Esophagus muscularis mucosa (tissue), 4 donors: ENCODE measurements at regions not wholly inside any gene's neighbourhood (a gene's known extent, or its start where the extent isn't known, plus 50 kb on each side); places are given as distances from the start of the nearest gene placed in this dataset.

ENCODE experiments used
- DNase-seq: peaks from one replicate; pipeline ENCODE4 v3.0.0-alpha.2; 2017; ENCODE audit errors: extremely low spot score
- H3K27ac ChIP-seq, 4 donors: fragments of 200-600 bp; sonication (generic); replicated peaks in 1 of 4; 1 replicate in 3 of 4; 2 replicates in 1 of 4; pipeline ENCODE4 v1.5.1; 2016 to 2019; ENCODE audit warnings: mild to moderate bottlenecking in 1 of 4
- H3K27me3 ChIP-seq, 4 donors: fragments of 200-600 bp; sonication (generic); one replicate each; pipeline versions ENCODE4 v1.5.1 to v1.6.0; 2016 to 2019
- H3K36me3 ChIP-seq, 4 donors: fragments of 200-600 bp; sonication (generic); one replicate each; pipeline ENCODE4 v1.5.1; 2016 to 2019
- H3K4me1 ChIP-seq, 4 donors: fragments of 200-600 bp; sonication (generic); one replicate each; pipeline ENCODE4 v1.5.1; 2016 to 2019
- H3K4me3 ChIP-seq, 4 donors: fragments of 200-600 bp; sonication (generic); 1 replicate in 2 of 4; 2 replicates in 2 of 4; pipeline ENCODE4 v1.5.1; 2016 to 2019; ENCODE audit warnings: mild to moderate bottlenecking in 4 of 4, moderate library complexity in 1 of 4
- H3K9me3 ChIP-seq, 4 donors: fragments of 200-600 bp; sonication (generic); 1 replicate in 3 of 4; 2 replicates in 1 of 4; pipeline ENCODE4 v1.5.1; 2016 to 2019
- EP300 ChIP-seq: sonication (generic); formaldehyde crosslinking; IDR thresholded peaks from one replicate; pipeline ENCODE4 v1.6.1; 2017; ENCODE audit warnings: antibody characterized with exemption
- POLR2A ChIP-seq: fragments of 450-650 bp; IDR thresholded peaks from one replicate; pipeline ENCODE4 v1.6.1; 2017; ENCODE audit warnings: antibody characterized with exemption, moderate library complexity, mild to moderate bottlenecking, low read depth
- POLR2AphosphoS5 ChIP-seq, 2 donors: sonication (generic); formaldehyde crosslinking; IDR thresholded peaks; one replicate each; pipeline ENCODE4 v1.6.1; 2017; ENCODE audit warnings: antibody characterized with exemption in 2 of 2
- WGBS: methylation state at CpG from one replicate; pipeline ENCODE4 v1.1.5; 2018; 5-methylcytosine and 5-hydroxymethylcytosine counted together
- intact Hi-C: fragments of 100-400 bp; cut with DNase I; formaldehyde crosslinking; loops from one replicate; pipeline ENCODE4 v1.15.1; 2023
- TF ChIP-seq, protein P1 (sequence below), 3 experiments: fragments of 200-600 bp in 2 of 3; fragments of 450-650 bp in 1 of 3; sonication (generic) in 2 of 3; IDR thresholded peaks; one replicate each; pipeline ENCODE4 v1.5.1; 2017 to 2019; ENCODE audit warnings: antibody characterized with exemption in 3 of 3, mild to moderate bottlenecking in 2 of 3, moderate library complexity in 1 of 3

GRCh38 chr21:39046236-39046916, 136.9 kb downstream of the PSMG1 start:
- Histone ChIP-seq H3K9me3 (no peaks in the 10 kb centered on the region), H3K27ac (no peak overlapping the region), H3K36me3 (no peaks in the 10 kb centered on the region), H3K4me1 (peaks cover 0 to 10% (median 0%) of the 10 kb centered on the region in 4 donors), H3K4me3 (no peak overlapping the region), H3K27me3 (no peaks in the 10 kb centered on the region)
- intact Hi-C loops: no loop called here
- WGBS: 92% methylated on average over 9 of the region's 9 CpGs
- no peak for DNase-seq
- no peak for TF ChIP-seq POLR2AphosphoS5 (IDR thresholded peaks at IDR 0.05)
- TF ChIP-seq, protein P1, sequence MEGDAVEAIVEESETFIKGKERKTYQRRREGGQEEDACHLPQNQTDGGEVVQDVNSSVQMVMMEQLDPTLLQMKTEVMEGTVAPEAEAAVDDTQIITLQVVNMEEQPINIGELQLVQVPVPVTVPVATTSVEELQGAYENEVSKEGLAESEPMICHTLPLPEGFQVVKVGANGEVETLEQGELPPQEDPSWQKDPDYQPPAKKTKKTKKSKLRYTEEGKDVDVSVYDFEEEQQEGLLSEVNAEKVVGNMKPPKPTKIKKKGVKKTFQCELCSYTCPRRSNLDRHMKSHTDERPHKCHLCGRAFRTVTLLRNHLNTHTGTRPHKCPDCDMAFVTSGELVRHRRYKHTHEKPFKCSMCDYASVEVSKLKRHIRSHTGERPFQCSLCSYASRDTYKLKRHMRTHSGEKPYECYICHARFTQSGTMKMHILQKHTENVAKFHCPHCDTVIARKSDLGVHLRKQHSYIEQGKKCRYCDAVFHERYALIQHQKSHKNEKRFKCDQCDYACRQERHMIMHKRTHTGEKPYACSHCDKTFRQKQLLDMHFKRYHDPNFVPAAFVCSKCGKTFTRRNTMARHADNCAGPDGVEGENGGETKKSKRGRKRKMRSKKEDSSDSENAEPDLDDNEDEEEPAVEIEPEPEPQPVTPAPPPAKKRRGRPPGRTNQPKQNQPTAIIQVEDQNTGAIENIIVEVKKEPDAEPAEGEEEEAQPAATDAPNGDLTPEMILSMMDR (IDR thresholded peaks at IDR 0.05): no peak

DNA sequence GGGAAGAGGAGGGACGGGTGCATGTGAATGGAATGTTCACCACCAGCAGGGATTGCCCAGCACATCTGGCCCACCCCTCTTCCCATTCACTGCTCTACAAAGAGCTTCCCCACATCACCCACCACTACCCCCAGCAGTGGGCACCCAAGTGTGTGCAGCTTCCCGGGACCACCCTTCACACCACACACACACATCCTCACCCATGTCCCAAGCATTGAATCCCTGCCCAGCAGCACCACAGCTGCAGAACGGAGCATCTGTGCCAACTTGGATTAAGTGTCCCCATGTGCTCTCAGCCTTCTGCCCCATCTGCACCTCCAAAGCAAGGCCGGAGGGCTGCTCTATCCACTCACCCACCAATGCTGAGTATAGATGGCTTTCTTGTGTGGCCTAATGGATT, 141.4 kb downstream of the PSMG1 start:
- DNase-seq: no peak
- Histone ChIP-seq H3K27ac (peak overlapping the region in 1 of 4 donors; percentile 4), H3K36me3 (no peaks in the 10 kb centered on the region), H3K9me3 (no peaks in the 10 kb centered on the region), H3K27me3 (no peaks in the 10 kb centered on the region), H3K4me3 (no peak overlapping the region), H3K4me1 (peaks cover 0 to 21% (median 4%) of the 10 kb centered on the region in 4 donors)
- TF ChIP-seq, protein P1 (IDR thresholded peaks at IDR 0.05): no peak
- TF ChIP-seq POLR2A (no peak), EP300 (no peak), POLR2AphosphoS5 (IDR thresholded peaks at IDR 0.05) (no peak)
- intact Hi-C loops: no loop called here
- WGBS: 95% methylated on average over 4 of the region's 4 CpGs

DNA sequence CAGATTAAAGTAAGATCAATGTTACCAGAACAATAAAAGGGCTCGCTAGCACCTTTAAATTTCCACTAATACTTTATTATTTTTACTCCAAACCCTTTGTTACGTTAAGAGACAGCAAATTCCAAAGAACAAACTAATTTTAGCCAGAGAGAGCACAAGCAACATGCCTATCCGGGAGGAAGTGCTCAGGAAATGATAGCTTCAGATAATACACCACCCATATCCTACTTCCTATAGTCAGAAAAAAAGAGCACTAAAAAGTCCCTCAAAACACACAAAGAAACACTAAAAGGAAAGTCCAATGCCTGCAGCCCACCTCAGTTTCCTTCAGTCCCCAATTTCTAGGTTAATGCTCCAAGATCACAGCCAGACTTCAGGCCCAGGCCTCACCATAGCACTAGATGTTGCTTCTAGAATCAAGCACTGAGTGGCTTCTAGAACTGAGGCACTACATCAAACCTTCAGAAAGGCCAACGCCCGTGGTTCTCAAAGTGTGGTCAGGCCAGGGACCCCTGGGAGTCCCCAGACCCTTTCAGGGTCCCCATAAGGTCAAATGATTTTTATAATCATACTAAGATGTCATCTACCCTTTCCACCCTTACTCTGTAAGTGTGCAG, 142.6 kb downstream of the PSMG1 start:
- 74% methylated on average over 5 of the region's 5 CpGs for WGBS
- no peak for DNase-seq
- TF ChIP-seq POLR2A (no peak), POLR2AphosphoS5 (IDR thresholded peaks at IDR 0.05) (no peak), EP300 (no peak)
- TF ChIP-seq, protein P1 (IDR thresholded peaks at IDR 0.05): no peak
- no peaks in the 10 kb centered on the region for H3K9me3 ChIP-seq
- H3K27ac ChIP-seq: peak overlapping the region; percentile 36 to 55 (median 48)
- peaks cover 0 to 21% (median 4%) of the 10 kb centered on the region in 4 donors for H3K4me1 ChIP-seq
- no peaks in the 10 kb centered on the region for H3K27me3 ChIP-seq
- no peaks in the 10 kb centered on the region for H3K36me3 ChIP-seq
- H3K4me3 ChIP-seq: no peak overlapping the region
- intact Hi-C loops: no loop called here

- TF ChIP-seq EP300: no peak
- TF ChIP-seq POLR2AphosphoS5 (IDR thresholded peaks at IDR 0.05): no peak
- TF ChIP-seq, protein P1 (IDR thresholded peaks at IDR 0.05): no peak
- 93% methylated on average over 11 of the region's 11 CpGs for WGBS
- intact Hi-C loops: no loop called here
- DNase-seq: no peak
- H3K4me3 ChIP-seq: no peak overlapping the region
- no peaks in the 10 kb centered on the region for H3K36me3 ChIP-seq
- H3K4me1 ChIP-seq: peaks cover 0 to 21% (median 4%) of the 10 kb centered on the region in 4 donors
- no peaks in the 10 kb centered on the region for H3K27me3 ChIP-seq
- H3K27ac ChIP-seq: no peak overlapping the region
- no peaks in the 10 kb centered on the region for H3K9me3 ChIP-seq
Observed at GRCh38 chr21:39037807-39038405, 145.3 kb downstream of the PSMG1 start.
